ENCODE measurements at regions not wholly inside any gene's neighbourhood (a gene's known extent, or its start where the extent isn't known, plus 50 kb on each side); places are given as distances from the start of the nearest gene placed in this dataset.

DNA sequence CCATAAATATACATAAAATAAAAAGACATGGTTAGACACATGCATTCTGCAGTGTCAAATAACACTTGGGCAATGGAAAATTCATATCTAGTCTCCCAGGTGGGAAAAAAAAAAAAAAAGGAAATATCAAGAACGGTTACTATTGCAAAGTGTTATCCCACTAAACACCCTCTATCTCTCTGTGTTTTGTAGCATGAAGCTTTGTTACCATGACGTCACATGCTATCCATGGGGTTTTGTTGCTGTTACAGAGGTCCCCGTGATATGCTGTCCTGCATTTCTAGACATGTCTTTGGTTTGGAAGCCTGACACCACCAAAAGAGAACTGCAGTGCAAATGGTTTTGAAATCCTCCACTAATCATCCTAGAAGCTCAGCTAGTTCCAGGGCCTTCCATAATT, 50.7 kb upstream of the TLR3 start:
- Histone ChIP-seq H3K9me2 (replicated peaks; ENCODE audit: low read length) (no peaks in the 10 kb centered on the region), H3K9ac (ENCODE audit: low read length) (no peak overlapping the region), H3K27ac (ENCODE audit: low read length) (no peak overlapping the region), H4K20me1 (ENCODE audit: low read length) (no peaks in the 10 kb centered on the region), H3K9me3 (ENCODE audit: low read length) (no peaks in the 10 kb centered on the region), H3K79me2 (ENCODE audit: low read length) (no peaks in the 10 kb centered on the region), H3F3A (ENCODE audit: low read length, unreplicated experiment) (no peaks in the 10 kb centered on the region), H3K27me3 (ENCODE audit: low read length) (no peaks in the 10 kb centered on the region), H3K4me3 (ENCODE audit: low read length) (no peak overlapping the region), H3K4me2 (ENCODE audit: low read length) (no peak overlapping the region), H3K4me1 (ENCODE audit: insufficient read depth, low read length) (no peaks in the 10 kb centered on the region), H2AFZ (ENCODE audit: low read length) (no peak overlapping the region), H3K36me3 (ENCODE audit: low read depth, low read length) (no peaks in the 10 kb centered on the region)
- intact Hi-C loops (cut with micrococcal nuclease) = no loop called here
- no peak for ATAC-seq
- DNase-seq = no peak
- no TSS peak for BruUV-seq (replicated peaks)
- no peak for TF ChIP-seq EZH2phosphoT487 (IDR thresholded peaks at IDR 0.05; ENCODE audit: borderline replicate concordance, low read length)
- TF ChIP-seq EZH2 (IDR thresholded peaks at IDR 0.05; ENCODE audit: low read length, unreplicated experiment) = no peak
- TF ChIP-seq CTCF (conservative IDR thresholded peaks at IDR 0.05; ENCODE audit: low read depth, low read length) = no peak
- CTCF ChIA-PET = no interaction called here
- POLR2A ChIA-PET (ENCODE audit: unreplicated experiment) = no interaction called here

DNA sequence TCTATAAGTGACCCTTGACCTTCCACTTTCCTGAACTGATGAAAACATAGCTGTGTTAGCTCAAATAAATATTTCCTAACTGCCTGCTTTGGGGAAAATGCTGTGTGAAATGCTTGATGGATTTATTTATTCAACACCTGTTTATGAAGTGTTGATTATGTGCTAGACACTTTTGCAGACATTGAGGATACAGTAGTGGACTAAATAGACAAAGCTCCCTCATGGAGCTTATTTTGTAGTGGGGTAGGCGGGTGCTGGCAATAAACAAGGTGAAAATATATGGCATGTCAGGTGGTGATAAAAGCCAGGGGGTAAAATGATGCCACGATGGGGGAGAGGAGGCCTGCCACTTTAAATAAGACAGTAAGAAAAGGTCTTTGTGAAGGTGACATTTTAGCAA, 50.2 kb upstream of the TLR3 start:
- H3F3A ChIP-seq (ENCODE audit: low read length, unreplicated experiment) = no peaks in the 10 kb centered on the region
- ATAC-seq (no peak), DNase-seq (no peak)
- H3K27me3 ChIP-seq (ENCODE audit: low read length) = no peaks in the 10 kb centered on the region
- no peaks in the 10 kb centered on the region for H3K79me2 ChIP-seq (ENCODE audit: low read length)
- no peaks in the 10 kb centered on the region for H4K20me1 ChIP-seq (ENCODE audit: low read length)
- H3K9ac ChIP-seq (ENCODE audit: low read length) = no peak overlapping the region
- no peaks in the 10 kb centered on the region for H3K9me3 ChIP-seq (ENCODE audit: low read length)
- POLR2A ChIA-PET (ENCODE audit: unreplicated experiment) = no interaction called here
- H2AFZ ChIP-seq (ENCODE audit: low read length) = no peak overlapping the region
- TF ChIP-seq EZH2 (IDR thresholded peaks at IDR 0.05; ENCODE audit: low read length, unreplicated experiment) = no peak
- TF ChIP-seq CTCF (conservative IDR thresholded peaks at IDR 0.05; ENCODE audit: low read depth, low read length) = no peak
- TF ChIP-seq EZH2phosphoT487 (IDR thresholded peaks at IDR 0.05; ENCODE audit: borderline replicate concordance, low read length) = no peak
- BruUV-seq (replicated peaks) = no TSS peak
- CTCF ChIA-PET = no interaction called here
- no peak overlapping the region for H3K27ac ChIP-seq (ENCODE audit: low read length)
- intact Hi-C loops (cut with micrococcal nuclease) = no loop called here
- H3K36me3 ChIP-seq (ENCODE audit: low read depth, low read length) = no peaks in the 10 kb centered on the region
- no peak overlapping the region for H3K4me3 ChIP-seq (ENCODE audit: low read length)
- H3K9me2 ChIP-seq (replicated peaks; ENCODE audit: low read length) = no peaks in the 10 kb centered on the region
- no peaks in the 10 kb centered on the region for H3K4me1 ChIP-seq (ENCODE audit: insufficient read depth, low read length)
- no peak overlapping the region for H3K4me2 ChIP-seq (ENCODE audit: low read length)

Data from PC-3 (cell line).